CD8-positive, alpha-beta memory T cell (primary cell): ENCODE measurements at regions not wholly inside any gene's neighbourhood (a gene's known extent, or its start where the extent isn't known, plus 50 kb on each side); places are given as distances from the start of the nearest gene placed in this dataset.

Source experiments
- CTCF ChIA-PET: fragments of 350-600 bp; sonication (Branson Sonifier 250); formaldehyde crosslinking; loops from one replicate; lab custom pipeline; 2021; ENCODE audit warnings: antibody characterized with exemption; lab: Charles Lee
- POLR2A ChIA-PET: fragments of 350-600 bp; sonication (Branson Sonifier 250); formaldehyde crosslinking; loops from one replicate; lab custom pipeline; 2021; ENCODE audit warnings: antibody characterized with exemption; lab: Charles Lee
- DNase-seq, 5 donors: peaks; one replicate each; pipeline versions ENCODE4 v3.0.0 to v3.0.0-alpha.2; 2020 to 2022; ENCODE audit warnings: mixed read lengths in 1 of 5
- H3K27ac ChIP-seq: one replicate; pipeline ENCODE4 v1.7.0; 2013; ENCODE audit warnings: low read depth, mild to moderate bottlenecking, low read length, moderate library complexity
- H3K27me3 ChIP-seq: 2 replicates; pipeline ENCODE4 v1.7.0; 2013; ENCODE audit warnings: low read length, mild to moderate bottlenecking; ENCODE audit not compliant: insufficient read depth, poor library complexity, severe bottlenecking
- H3K36me3 ChIP-seq: 2 replicates; pipeline ENCODE4 v1.7.0; 2013; ENCODE audit warnings: mild to moderate bottlenecking, low read length, moderate library complexity; ENCODE audit not compliant: insufficient read depth
- H3K4me1 ChIP-seq: 2 replicates; pipeline ENCODE4 v1.7.0; 2013; ENCODE audit warnings: mild to moderate bottlenecking, low read length, moderate library complexity; ENCODE audit not compliant: insufficient read depth
- H3K4me3 ChIP-seq: 2 replicates; pipeline ENCODE4 v1.7.0; 2013; ENCODE audit warnings: mild to moderate bottlenecking, low read length
- H3K9me3 ChIP-seq: 2 replicates; pipeline ENCODE4 v1.7.0; 2013; ENCODE audit warnings: mild to moderate bottlenecking, low read length
- H3K27ac Mint-ChIP-seq, 8 donors: one replicate each; pipeline ENCODE4 v1.8.0; 2020 to 2021; ENCODE audit warnings: mixed read lengths in 8 of 8, mild to moderate bottlenecking in 6 of 8, inconsistent platforms in 3 of 8, moderate library complexity in 3 of 8
- H3K27me3 Mint-ChIP-seq, 2 donors: one replicate each; pipeline ENCODE4 v1.8.0; 2020 to 2021; ENCODE audit warnings: mixed read lengths in 2 of 2, mild to moderate bottlenecking in 1 of 2, moderate library complexity in 1 of 2
- H3K36me3 Mint-ChIP-seq, 3 donors: one replicate each; pipeline ENCODE4 v1.8.0; 2020 to 2021; ENCODE audit warnings: mixed read lengths in 3 of 3, inconsistent platforms in 1 of 3, mild to moderate bottlenecking in 1 of 3
- H3K4me1 Mint-ChIP-seq, 3 donors: one replicate each; pipeline ENCODE4 v1.8.0; 2020 to 2021; ENCODE audit warnings: mixed read lengths in 3 of 3, inconsistent platforms in 1 of 3, mild to moderate bottlenecking in 1 of 3
- H3K4me3 Mint-ChIP-seq, 7 donors: one replicate each; pipeline ENCODE4 v1.8.0; 2020 to 2021; ENCODE audit warnings: mixed read lengths in 7 of 7, mild to moderate bottlenecking in 6 of 7, moderate library complexity in 4 of 7, inconsistent platforms in 2 of 7
- H3K9me3 Mint-ChIP-seq, 5 donors: one replicate each; pipeline ENCODE4 v1.8.0; 2020 to 2022; ENCODE audit warnings: mixed read lengths in 5 of 5, mild to moderate bottlenecking in 3 of 5, moderate library complexity in 2 of 5, inconsistent platforms in 1 of 5

DNA sequence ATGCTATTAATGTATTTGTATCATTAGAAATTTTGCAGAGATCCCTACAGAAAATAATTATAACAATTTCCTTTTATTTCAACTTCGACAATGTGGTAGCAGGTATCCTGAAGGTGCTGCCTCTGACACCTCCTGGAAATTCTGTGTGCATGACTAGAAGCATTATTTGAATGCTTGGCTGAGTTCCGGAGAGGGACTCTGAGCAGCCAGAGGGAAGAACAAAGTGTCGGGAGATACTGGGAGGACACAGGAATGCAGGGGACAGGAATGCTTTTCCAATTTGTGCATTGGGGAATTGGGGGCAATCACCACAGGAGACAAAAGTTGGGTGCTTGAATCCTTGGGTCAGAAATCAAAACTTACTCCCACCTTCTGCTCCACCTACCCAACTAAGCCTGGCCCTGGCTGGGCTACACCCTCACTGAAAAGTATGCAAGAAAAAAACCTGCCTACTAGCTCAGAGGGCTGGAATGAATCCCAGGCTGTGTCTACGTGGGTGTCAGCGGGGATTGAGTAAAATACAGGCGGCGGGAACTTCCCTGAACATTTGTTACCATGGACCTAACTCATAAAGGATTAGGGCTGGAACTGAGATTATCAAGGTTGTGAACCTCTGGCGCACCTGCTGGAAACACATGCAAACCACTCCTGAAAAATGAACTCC, 299.3 kb downstream of the SOX11 start:
- Histone ChIP-seq H3K9me3 (no peaks in the 10 kb centered on the region), H3K36me3 (no peaks in the 10 kb centered on the region), H3K27me3 (no peaks in the 10 kb centered on the region), H3K4me1 (no peaks in the 10 kb centered on the region), H3K4me3 (no peak overlapping the region), H3K27ac (no peak overlapping the region)
- CTCF ChIA-PET = no interaction called here
- no peak for DNase-seq
- Mint-ChIP-seq H3K36me3 (no peaks in the 10 kb centered on the region), H3K9me3 (peaks cover 0 to 5% (median 0%) of the 10 kb centered on the region in 5 donors), H3K27me3 (peaks cover 0 to 1% of the 10 kb centered on the region in 2 donors), H3K4me3 (no peak overlapping the region), H3K27ac (no peak overlapping the region), H3K4me1 (no peaks in the 10 kb centered on the region)
- POLR2A ChIA-PET = no interaction called here

DNA sequence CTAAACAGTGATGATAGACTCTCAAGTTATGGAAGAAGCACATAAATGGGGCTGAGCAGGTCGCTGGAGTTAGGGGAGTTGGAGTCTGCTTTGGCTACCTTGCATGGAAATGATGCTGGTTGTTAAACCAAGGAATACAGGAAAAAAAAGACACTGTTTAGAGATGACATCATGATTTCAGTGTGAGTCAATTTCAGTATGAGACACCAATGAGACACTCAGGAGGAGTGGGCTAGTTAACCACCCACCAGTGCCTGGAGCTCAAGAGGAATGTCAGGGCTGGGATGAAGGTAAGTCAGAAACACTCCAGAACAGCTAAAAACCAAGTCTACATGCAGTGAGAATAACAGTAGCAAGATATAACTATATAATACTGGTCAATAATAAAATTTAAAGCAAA, 303.6 kb downstream of the SOX11 start:
- H3K4me1 ChIP-seq = no peaks in the 10 kb centered on the region
- ChIA-PET POLR2A (no interaction called here), CTCF (no interaction called here)
- Mint-ChIP-seq H3K27ac (no peak overlapping the region), H3K4me3 (no peak overlapping the region), H3K27me3 (no peaks in the 10 kb centered on the region), H3K4me1 (no peaks in the 10 kb centered on the region), H3K36me3 (no peaks in the 10 kb centered on the region), H3K9me3 (peaks cover 0 to 5% (median 2%) of the 10 kb centered on the region in 5 donors)
- no peak for DNase-seq
- no peak overlapping the region for H3K27ac ChIP-seq
- H3K4me3 ChIP-seq = no peak overlapping the region
- H3K36me3 ChIP-seq = no peaks in the 10 kb centered on the region
- H3K9me3 ChIP-seq = no peaks in the 10 kb centered on the region
- H3K27me3 ChIP-seq = no peaks in the 10 kb centered on the region

DNA sequence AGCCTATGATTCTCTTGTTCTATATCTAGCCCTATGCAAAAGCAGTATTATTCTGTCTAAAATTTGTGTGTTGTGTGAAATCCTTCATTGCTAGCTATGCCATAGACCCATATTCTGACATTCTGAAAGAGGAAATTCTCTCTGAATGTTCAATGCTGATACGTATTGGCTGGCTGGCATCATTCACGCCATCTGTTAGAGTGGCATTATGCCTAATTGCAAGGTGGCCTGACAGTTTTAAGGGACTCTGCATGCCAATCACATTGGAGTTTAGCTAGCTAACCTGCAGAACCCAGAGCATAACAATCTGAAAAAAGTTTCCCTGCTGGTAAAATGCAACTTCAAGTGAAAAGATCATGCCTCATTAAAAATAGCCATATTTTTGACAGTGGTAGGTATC, 316.0 kb downstream of the SOX11 start:
- H3K36me3 Mint-ChIP-seq = no peaks in the 10 kb centered on the region

DNA sequence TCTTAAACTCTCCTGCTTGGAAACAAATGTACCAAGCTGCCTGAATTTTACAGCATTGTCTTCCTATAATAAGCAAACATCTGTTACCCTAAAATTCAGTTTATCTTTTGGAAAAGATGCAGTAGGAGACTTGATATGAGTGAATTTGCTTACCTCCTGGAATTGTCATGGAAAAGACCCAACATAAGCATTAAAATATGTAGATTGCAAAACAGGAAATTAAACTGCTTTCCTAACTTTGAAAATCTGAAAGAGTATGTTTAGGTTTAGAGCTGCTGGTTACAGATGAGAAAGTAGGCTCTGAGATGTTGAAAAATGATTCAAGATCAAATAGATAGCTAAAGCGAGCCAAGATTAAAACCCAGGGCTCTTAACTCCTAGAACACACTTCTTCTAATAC, 316.5 kb downstream of the SOX11 start:
- no peaks in the 10 kb centered on the region for H3K4me1 Mint-ChIP-seq
- ChIA-PET POLR2A (no interaction called here), CTCF (no interaction called here)
- no peak overlapping the region for H3K4me3 ChIP-seq
- H3K27me3 ChIP-seq = no peaks in the 10 kb centered on the region
- H3K27ac Mint-ChIP-seq = no peak overlapping the region
- no peaks in the 10 kb centered on the region for H3K27me3 Mint-ChIP-seq
- no peaks in the 10 kb centered on the region for H3K36me3 Mint-ChIP-seq
- no peak overlapping the region for H3K4me3 Mint-ChIP-seq
- no peaks in the 10 kb centered on the region for H3K36me3 ChIP-seq
- DNase-seq = no peak
- peaks cover 2 to 4% (median 3%) of the 10 kb centered on the region in 5 donors for H3K9me3 Mint-ChIP-seq
- no peaks in the 10 kb centered on the region for H3K9me3 ChIP-seq
- H3K4me1 ChIP-seq = no peaks in the 10 kb centered on the region
- H3K27ac ChIP-seq = no peak overlapping the region

More for the DNA sequence above, 316.0 kb downstream of the SOX11 start:
- no peaks in the 10 kb centered on the region for H3K4me1 Mint-ChIP-seq
- POLR2A ChIA-PET = no interaction called here
- no peaks in the 10 kb centered on the region for H3K36me3 ChIP-seq
- H3K4me3 ChIP-seq = no peak overlapping the region
- H3K27me3 Mint-ChIP-seq = no peaks in the 10 kb centered on the region
- no peaks in the 10 kb centered on the region for H3K4me1 ChIP-seq
- DNase-seq = no peak
- peaks cover 2 to 6% (median 3%) of the 10 kb centered on the region in 5 donors for H3K9me3 Mint-ChIP-seq
- CTCF ChIA-PET = no interaction called here
- no peak overlapping the region for H3K27ac ChIP-seq
- no peak overlapping the region for H3K27ac Mint-ChIP-seq
- H3K27me3 ChIP-seq = no peaks in the 10 kb centered on the region
- no peaks in the 10 kb centered on the region for H3K9me3 ChIP-seq
- H3K4me3 Mint-ChIP-seq = no peak overlapping the region

DNA sequence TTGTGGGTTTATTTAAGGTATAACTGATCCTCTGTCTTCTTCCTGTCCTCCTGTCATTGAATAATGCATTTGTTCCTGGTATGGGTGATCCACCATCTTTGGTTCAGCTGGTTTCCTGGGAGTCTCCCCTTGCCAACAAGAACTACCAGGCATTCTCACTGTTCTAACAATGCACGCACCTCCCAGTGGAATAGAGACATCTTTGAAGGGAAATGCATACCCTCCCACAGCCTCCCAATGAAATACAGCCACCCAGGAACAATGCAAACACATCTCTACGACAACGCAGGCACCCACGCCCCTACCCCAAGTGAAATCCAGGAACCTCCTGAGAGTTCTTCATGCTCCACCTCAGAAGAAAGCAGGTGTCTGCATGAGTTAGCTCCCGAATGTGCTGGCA, 318.0 kb downstream of the SOX11 start:
- Histone ChIP-seq H3K9me3 (no peaks in the 10 kb centered on the region), H3K27me3 (no peaks in the 10 kb centered on the region), H3K36me3 (no peaks in the 10 kb centered on the region), H3K4me3 (no peak overlapping the region), H3K27ac (no peak overlapping the region), H3K4me1 (no peaks in the 10 kb centered on the region)
- ChIA-PET POLR2A (no interaction called here), CTCF (no interaction called here)
- H3K9me3 Mint-ChIP-seq = peaks cover 0 to 3% (median 3%) of the 10 kb centered on the region in 5 donors
- H3K4me3 Mint-ChIP-seq = no peak overlapping the region
- DNase-seq = no peak
- no peaks in the 10 kb centered on the region for H3K36me3 Mint-ChIP-seq
- no peak overlapping the region for H3K27ac Mint-ChIP-seq
- no peaks in the 10 kb centered on the region for H3K27me3 Mint-ChIP-seq
- no peaks in the 10 kb centered on the region for H3K4me1 Mint-ChIP-seq

DNA sequence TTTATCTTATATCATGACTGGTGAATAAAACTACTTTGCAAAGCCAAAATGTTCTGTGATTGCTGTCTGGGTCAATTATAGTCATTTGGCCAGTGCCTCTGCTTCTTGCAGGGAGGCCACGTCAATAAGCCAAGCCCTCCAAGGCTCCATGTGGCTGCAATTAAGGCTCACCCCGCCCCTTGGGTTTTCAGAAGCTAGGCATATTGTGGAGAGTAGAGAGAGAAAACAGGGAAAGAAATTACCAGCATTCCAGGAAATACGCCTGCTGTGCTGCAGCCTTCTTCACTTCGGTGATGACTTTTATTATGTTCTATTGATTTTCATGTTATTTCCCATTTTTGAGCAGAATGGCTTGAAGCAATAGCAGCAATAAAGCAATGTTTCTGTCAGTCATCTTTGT, 319.7 kb downstream of the SOX11 start:
- ChIA-PET CTCF (no interaction called here), POLR2A (no interaction called here)
- H3K27ac ChIP-seq = no peak overlapping the region
- no peaks in the 10 kb centered on the region for H3K4me1 ChIP-seq
- H3K9me3 ChIP-seq = no peaks in the 10 kb centered on the region
- Mint-ChIP-seq H3K9me3 (peaks cover 0 to 3% (median 1%) of the 10 kb centered on the region in 5 donors), H3K27ac (no peak overlapping the region), H3K36me3 (no peaks in the 10 kb centered on the region), H3K4me1 (no peaks in the 10 kb centered on the region), H3K4me3 (no peak overlapping the region), H3K27me3 (no peaks in the 10 kb centered on the region)
- H3K27me3 ChIP-seq = no peaks in the 10 kb centered on the region
- no peak for DNase-seq
- H3K4me3 ChIP-seq = no peak overlapping the region
- no peaks in the 10 kb centered on the region for H3K36me3 ChIP-seq

DNA sequence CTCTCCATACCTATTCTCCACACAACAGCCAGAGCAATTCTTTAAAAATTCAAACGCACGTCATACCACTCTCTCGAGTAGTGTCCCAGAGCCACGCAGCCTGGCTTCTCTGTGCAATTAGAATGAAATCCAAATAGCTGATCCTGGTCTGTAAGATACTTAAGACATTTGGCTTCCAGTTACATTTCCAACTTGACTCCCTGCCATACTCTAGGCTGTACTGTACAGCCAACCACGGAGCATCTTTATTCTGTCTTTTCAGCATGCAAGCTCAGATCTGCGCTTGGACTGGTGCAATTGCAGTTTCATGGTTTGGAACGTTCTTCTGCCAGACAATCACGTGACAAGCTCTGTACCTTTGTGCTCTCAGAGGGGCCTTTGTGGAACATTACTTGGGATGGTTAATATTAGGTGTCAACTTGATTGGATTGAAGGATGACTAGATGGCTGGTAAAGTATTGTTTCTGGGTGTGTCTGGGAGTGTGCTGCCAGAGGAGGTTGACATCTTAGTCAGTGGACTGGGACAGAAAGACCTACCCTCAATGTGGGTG, 325.6 kb downstream of the SOX11 start:
- peaks cover 0 to 12% (median 2%) of the 10 kb centered on the region in 5 donors for H3K9me3 Mint-ChIP-seq
- H3K9me3 ChIP-seq = no peaks in the 10 kb centered on the region
- no peak overlapping the region for H3K27ac ChIP-seq
- H3K36me3 ChIP-seq = no peaks in the 10 kb centered on the region
- POLR2A ChIA-PET = no interaction called here
- no peaks in the 10 kb centered on the region for H3K27me3 ChIP-seq
- no peaks in the 10 kb centered on the region for H3K27me3 Mint-ChIP-seq
- no peak overlapping the region for H3K4me3 ChIP-seq
- H3K4me1 ChIP-seq = no peaks in the 10 kb centered on the region
- H3K36me3 Mint-ChIP-seq = no peaks in the 10 kb centered on the region
- H3K4me3 Mint-ChIP-seq = no peak overlapping the region
- no peak overlapping the region for H3K27ac Mint-ChIP-seq
- no peaks in the 10 kb centered on the region for H3K4me1 Mint-ChIP-seq
- DNase-seq = no peak
- CTCF ChIA-PET = no interaction called here

DNA sequence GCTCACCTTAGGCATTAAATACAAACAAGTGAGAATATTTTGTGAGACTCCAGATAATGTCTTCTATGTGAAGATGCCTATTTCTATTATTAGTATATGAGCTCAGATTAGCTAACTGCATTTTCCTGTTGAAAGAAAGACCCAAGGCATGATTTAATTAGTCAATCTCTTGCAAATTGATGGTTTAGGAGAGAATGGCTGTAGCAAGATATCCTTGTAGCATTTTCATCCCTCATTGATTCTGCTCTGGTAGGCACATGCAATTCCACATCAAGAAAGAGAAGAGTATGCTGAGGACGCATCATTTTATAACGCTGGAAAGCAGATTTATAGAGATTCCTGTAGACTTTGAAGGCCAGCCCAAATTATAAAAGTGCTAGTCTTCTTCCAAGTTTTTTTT, 332.0 kb downstream of the SOX11 start:
- H3K36me3 ChIP-seq = no peaks in the 10 kb centered on the region
- no peaks in the 10 kb centered on the region for H3K9me3 ChIP-seq
- H3K4me1 ChIP-seq = no peaks in the 10 kb centered on the region
- ChIA-PET CTCF (no interaction called here), POLR2A (no interaction called here)
- DNase-seq = no peak
- H3K27ac Mint-ChIP-seq = no peak overlapping the region
- no peaks in the 10 kb centered on the region for H3K27me3 ChIP-seq
- no peaks in the 10 kb centered on the region for H3K36me3 Mint-ChIP-seq
- peaks cover 0 to 3% of the 10 kb centered on the region in 2 donors for H3K27me3 Mint-ChIP-seq
- H3K4me3 Mint-ChIP-seq = no peak overlapping the region
- no peak overlapping the region for H3K27ac ChIP-seq
- H3K4me1 Mint-ChIP-seq = no peaks in the 10 kb centered on the region
- H3K9me3 Mint-ChIP-seq = peaks cover 0 to 15% (median 5%) of the 10 kb centered on the region in 5 donors
- no peak overlapping the region for H3K4me3 ChIP-seq
